ENCODE measurements at regions not wholly inside any gene's neighbourhood (a gene's known extent, or its start where the extent isn't known, plus 50 kb on each side); places are given as distances from the start of the nearest gene placed in this dataset.

DNA sequence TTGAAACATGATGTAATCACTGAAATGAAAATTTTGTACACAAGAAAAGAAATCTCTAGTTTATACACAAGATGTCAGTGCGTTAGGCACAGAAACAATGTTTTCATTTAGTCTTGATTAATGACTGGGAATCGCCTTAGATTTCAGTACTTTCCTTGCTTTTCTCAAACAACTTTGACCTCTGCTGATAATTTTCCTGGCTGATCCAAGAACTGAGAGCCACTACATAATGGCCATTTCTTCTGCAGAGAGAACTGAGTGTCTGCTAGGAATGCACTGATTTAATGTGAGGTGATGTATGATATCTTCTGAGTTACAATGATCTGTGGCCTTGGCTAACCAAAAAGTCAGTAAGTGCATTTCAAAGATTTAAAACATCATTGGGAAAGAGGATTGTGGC is 308.1 kb downstream of the CTH start:
- BruUV-seq (replicated peaks) = no TSS peak
- RAD21 ChIA-PET (ENCODE audit: unreplicated experiment) = no interaction called here
- no peak for FAIRE-seq

More for the DNA sequence above, 308.1 kb downstream of the CTH start:
- ChIA-PET CTCF (no interaction called here), SMC1A (ENCODE audit: uncharacterized antibody, unreplicated experiment) (interaction anchor here (1.2 kb wide), 1 partner anchor 13 kb away, joined by 3 read pairs; no protein-coding TSS in a partner anchor), POLR2A (no interaction called here)
- no peak overlapping the region for H3K4me3 ChIP-seq
- ATAC-seq (no peak), DNase-seq (ENCODE audit: low read depth, low spot score) (no peak)
- H3K27ac ChIP-seq (ENCODE audit: control insufficient read depth, insufficient read depth) = no peak overlapping the region
- no peaks in the 10 kb centered on the region for H3K9me3 ChIP-seq (replicated peaks; ENCODE audit: control insufficient read depth, insufficient read depth, low read length)
- no peaks in the 10 kb centered on the region for H4K20me1 ChIP-seq (ENCODE audit: control insufficient read depth, insufficient read depth)
- H3K9ac ChIP-seq (ENCODE audit: control insufficient read depth, insufficient read depth, low read length) = no peak overlapping the region
- 0% methylated on average over 2 of the region's 2 CpGs for WGBS (ENCODE audit: insufficient coverage, insufficient replicate concordance, low lambda C conversion rate, missing lambda C conversion rate)
- no peak overlapping the region for H3K4me2 ChIP-seq (ENCODE audit: control insufficient read depth, insufficient read depth)
- no peaks in the 10 kb centered on the region for H3K27me3 ChIP-seq (replicated peaks in 1 of 2; ENCODE audit: control insufficient read depth in 2 of 2, insufficient read depth in 2 of 2, low read length in 1 of 2)
- no peaks in the 10 kb centered on the region for H3K4me1 ChIP-seq (ENCODE audit: control insufficient read depth, insufficient read depth, low read length)
- in situ Hi-C loops (cut with MboI) = no loop called here
- no peaks in the 10 kb centered on the region for H3K79me2 ChIP-seq (ENCODE audit: control insufficient read depth, insufficient read depth, low read length)
- intact Hi-C loops (cut with micrococcal nuclease; ENCODE audit: unreplicated experiment) = no loop called here
- TF ChIP-seq PRDM15 (CRISPR knock-in tag; IDR thresholded peaks at IDR 0.05) (no peak), YBX1 (IDR thresholded peaks at IDR 0.05) (no peak), ZNF24 (IDR thresholded peaks at IDR 0.05) (no peak), SREBF1 (IDR thresholded peaks at IDR 0.05; ENCODE audit: low read length) (no peak), STAT3 (IDR thresholded peaks at IDR 0.05; ENCODE audit: low read depth, low read length) (no peak), RB1 (IDR thresholded peaks at IDR 0.05; ENCODE audit: borderline replicate concordance) (no peak), KDM1A (IDR thresholded peaks at IDR 0.05; ENCODE audit: borderline replicate concordance) (no peak), SMARCA5 (IDR thresholded peaks at IDR 0.05) (no peak), MXI1 (IDR thresholded peaks at IDR 0.05; ENCODE audit: low read depth, low read length) (no peak), BMI1 (IDR thresholded peaks at IDR 0.05; ENCODE audit: borderline replicate concordance) (no peak), LARP7 (IDR thresholded peaks at IDR 0.05) (no peak), GATAD2B (conservative IDR thresholded peaks at IDR 0.05; ENCODE audit: low read depth) (no peak), CBX5 (IDR thresholded peaks at IDR 0.05; ENCODE audit: low read depth) (no peak), ATF7 (IDR thresholded peaks at IDR 0.05; ENCODE audit: low read depth) (no peak), ATF2 (IDR thresholded peaks at IDR 0.05; ENCODE audit: low read length) (no peak), SMAD1 (IDR thresholded peaks at IDR 0.05; ENCODE audit: low read depth, partially characterized antibody) (no peak)
- TF ChIP-seq, protein P1, sequence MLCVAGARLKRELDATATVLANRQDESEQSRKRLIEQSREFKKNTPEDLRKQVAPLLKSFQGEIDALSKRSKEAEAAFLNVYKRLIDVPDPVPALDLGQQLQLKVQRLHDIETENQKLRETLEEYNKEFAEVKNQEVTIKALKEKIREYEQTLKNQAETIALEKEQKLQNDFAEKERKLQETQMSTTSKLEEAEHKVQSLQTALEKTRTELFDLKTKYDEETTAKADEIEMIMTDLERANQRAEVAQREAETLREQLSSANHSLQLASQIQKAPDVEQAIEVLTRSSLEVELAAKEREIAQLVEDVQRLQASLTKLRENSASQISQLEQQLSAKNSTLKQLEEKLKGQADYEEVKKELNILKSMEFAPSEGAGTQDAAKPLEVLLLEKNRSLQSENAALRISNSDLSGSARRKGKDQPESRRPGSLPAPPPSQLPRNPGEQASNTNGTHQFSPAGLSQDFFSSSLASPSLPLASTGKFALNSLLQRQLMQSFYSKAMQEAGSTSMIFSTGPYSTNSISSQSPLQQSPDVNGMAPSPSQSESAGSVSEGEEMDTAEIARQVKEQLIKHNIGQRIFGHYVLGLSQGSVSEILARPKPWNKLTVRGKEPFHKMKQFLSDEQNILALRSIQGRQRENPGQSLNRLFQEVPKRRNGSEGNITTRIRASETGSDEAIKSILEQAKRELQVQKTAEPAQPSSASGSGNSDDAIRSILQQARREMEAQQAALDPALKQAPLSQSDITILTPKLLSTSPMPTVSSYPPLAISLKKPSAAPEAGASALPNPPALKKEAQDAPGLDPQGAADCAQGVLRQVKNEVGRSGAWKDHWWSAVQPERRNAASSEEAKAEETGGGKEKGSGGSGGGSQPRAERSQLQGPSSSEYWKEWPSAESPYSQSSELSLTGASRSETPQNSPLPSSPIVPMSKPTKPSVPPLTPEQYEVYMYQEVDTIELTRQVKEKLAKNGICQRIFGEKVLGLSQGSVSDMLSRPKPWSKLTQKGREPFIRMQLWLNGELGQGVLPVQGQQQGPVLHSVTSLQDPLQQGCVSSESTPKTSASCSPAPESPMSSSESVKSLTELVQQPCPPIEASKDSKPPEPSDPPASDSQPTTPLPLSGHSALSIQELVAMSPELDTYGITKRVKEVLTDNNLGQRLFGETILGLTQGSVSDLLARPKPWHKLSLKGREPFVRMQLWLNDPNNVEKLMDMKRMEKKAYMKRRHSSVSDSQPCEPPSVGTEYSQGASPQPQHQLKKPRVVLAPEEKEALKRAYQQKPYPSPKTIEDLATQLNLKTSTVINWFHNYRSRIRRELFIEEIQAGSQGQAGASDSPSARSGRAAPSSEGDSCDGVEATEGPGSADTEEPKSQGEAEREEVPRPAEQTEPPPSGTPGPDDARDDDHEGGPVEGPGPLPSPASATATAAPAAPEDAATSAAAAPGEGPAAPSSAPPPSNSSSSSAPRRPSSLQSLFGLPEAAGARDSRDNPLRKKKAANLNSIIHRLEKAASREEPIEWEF (IDR thresholded peaks at IDR 0.05; ENCODE audit: insufficient replicate concordance, low read depth, low read length) = no peak
- no peaks in the 10 kb centered on the region for H3K36me3 ChIP-seq (ENCODE audit: control insufficient read depth in 2 of 2, insufficient read depth in 2 of 2, low read length in 1 of 2)
- no peak overlapping the region for H2AFZ ChIP-seq (ENCODE audit: control insufficient read depth, low read depth, low read length)

Data from GM12878 (cell line).